Activated CD4-positive, alpha-beta T cell treated with anti-CD3 and anti-CD28 coated beads for 48 hours (primary cell): ENCODE measurements at regions not wholly inside any gene's neighbourhood (a gene's known extent, or its start where the extent isn't known, plus 50 kb on each side); places are given as distances from the start of the nearest gene placed in this dataset.
"Not testable (repeated sequence)": the region's sequence is repeated elsewhere in the genome, so short reads cannot be mapped to it uniquely, and the experiment has no call there.

Source experiments
- DNase-seq: peaks from one replicate; pipeline ENCODE4 v3.0.0-alpha.2; 2020

DNA sequence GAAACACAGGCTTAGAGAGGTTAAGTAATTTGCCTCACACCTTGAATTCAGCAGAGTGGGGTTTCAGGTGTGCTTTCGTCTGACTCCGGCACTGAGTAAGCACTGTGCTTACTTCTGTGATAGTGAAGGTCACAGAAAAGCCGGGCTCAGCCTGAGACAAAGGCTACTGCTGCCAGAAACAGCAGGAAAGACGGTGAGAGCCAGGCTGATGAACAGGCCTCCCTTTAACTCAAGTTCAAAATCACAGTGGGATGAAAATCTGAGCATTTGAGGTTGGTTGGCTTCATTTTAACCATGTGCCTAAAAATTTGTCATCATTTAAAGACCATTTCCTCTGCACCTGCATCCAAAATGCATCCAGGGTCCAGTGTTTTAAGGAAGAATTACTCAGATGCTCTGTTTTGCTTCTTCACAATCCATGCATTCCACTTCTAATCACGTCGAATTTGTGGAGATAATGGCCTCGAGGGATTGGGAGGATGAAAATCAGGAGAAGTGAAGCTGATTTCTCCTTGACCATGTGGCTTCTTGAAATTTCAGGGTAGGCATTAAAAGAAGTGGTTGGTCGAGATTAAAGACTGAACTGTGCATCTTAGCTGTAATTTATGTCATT is 121.2 kb upstream of the LNX1 start:
- DNase-seq = no peak

GRCh38 chr4:53711926-53712325 is 120.6 kb upstream of the LNX1 start:
- no peak for DNase-seq

DNA sequence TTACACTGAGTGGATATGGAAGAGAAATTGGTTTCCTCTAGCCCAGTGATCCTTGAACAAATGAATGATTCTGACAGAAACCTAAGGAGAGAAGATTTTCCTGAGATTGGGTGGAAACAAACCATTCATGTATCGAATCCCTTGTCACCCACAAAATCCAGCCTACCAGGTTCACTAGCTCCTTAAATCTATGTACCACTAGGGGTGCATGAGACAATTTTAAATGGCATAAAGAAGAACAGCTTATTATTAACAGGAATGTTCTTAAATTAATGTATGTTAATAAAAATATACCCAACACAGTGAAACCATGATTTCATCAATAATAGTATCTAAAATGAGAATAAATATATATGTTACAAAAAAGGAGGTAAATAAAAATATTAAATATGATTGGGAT is 118.4 kb upstream of the LNX1 start:
- DNase-seq = no peak

DNA sequence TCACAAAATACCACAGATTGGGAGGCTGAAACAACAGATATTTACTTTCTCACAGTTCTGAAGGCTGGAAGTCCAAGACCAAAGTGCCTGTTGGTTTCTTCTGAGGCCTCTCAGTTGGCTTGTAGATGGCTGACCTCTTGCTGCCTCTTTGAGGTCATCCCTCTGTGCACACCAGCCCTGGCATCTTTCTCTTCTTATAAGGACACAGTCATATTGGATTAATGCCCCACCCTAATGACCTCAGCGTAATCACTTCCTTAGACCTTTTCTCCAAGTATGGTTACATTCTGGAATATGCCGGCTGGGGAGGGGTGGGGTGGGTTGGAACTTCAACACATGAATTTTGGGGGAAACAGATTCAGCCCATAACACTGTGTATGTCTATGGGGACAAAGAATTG is 116.2 kb upstream of the LNX1 start:
- no peak for DNase-seq

DNA sequence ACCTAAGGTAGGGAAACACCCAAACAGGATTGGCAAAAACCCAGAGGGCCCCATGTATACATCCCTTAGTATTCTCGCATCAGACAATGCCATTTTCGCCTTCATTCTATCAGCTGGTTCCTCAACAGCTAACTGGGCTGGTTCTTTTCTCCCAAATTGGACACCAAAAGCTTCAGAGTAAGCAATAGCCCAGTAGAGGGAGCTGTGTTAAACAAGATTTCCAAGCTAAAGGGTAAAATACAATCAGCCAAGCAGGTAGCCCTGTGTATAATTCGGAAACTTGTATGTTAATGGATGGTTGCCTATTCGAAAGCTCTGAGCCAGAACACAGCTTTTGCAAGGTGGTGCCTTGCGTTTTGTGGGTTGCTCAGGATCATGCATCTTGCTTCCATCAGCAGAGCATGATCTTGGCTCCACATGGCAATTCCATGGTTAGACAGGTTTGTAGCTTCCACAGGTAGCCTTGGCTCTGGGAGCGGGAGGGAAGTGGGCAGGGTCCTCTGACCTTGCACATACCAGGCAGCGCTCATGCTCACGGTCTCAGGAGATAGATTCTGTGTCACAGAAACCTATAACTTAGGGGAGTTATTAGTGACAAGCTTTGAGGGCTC is 115.2 kb upstream of the LNX1 start:
- DNase-seq = no peak

DNA sequence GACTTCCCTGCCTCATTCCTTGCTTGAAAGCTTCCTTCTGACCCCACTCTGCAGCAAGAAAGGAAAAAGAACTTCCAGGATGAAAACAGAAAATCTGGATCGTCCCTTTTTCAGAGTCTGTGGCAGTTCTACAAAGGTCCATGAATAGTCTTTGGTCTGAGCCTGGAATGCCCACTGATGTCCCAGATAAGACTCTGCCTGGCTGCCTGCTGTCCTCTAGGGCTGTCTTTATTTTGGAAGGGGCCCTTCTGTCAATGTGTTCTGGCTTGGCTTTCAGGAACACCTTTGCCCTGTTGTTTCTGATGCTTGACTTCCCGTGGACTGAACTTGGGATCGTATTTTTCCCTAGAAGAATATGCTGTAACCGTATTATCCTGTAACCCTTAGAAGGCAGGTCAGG is 114.7 kb upstream of the LNX1 start:
- DNase-seq = no peak

DNA sequence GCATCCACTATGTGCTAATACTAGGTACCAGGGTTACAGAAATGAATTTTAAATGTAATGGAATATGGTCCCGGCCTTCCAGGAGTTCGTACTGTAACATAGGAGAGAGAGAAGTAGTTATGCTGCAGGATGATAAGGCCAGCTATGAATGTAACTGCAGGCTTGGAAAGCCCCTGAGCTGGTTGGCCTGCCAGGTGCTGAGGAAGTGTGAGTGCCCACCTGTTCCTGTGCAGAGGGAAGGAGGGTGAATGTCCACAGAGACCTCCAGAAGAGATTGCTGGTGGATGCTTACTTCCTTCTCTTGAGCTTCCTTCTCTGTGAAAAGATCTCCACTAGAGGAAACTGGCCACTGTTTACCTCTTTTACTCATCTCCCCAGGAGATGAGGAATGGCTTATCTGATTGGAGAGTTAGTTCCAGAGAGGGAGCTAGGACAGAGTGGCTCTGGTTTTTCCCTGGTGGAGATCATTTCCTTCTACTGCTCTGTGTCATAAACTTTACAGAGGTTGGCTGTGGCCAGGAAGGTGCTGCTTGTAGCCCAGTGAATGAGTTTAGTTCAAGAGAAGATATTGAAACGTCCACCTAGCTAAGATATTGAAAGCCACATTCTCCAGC is 114.0 kb upstream of the LNX1 start:
- no peak for DNase-seq

- no peak for DNase-seq
Measured at GRCh38 chr4:53704329-53704728, 113.0 kb upstream of the LNX1 start.

DNA sequence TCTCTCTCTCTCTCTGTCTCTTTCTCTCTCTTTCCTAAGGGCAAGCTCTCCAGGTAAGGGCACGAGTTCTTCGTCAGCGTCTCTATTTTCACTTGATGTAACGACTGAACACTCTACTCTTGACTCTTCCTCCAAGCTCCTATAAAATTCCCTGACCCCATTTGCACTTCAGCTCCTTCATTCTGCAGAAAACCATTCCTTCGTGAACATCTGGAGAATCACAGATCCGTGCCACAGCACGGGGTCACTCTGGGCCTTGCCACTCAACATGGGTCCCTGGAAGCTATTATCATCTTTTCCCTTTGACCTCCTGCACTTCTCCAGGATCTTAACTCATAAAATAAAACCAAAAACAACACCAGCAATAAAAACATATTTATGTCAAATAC is 112.0 kb upstream of the LNX1 start:
- no peak for DNase-seq

GRCh38 chr4:53702334-53703266 is 111.3 kb upstream of the LNX1 start:
- no peak for DNase-seq

DNA sequence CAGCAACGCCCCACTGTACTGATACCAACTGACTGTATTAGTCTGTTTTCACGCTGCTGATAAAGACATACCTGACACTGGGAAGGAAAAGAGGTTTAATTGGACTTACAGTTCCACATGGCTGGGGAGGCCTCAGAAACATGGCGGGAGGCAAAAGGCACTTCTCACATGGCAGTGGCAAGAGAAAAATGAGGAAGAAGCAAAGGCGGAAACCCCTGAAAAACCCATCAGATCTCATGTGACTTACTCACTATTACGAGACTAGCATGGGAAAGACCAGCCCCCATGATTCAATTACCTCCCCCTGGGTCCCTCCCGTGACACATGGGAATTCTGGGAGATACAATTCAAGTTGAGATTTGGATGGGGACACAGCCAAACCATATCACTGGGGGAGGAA is 110.0 kb upstream of the LNX1 start:
- DNase-seq = not testable (repeated sequence)

- not testable (repeated sequence) for DNase-seq
Measured at GRCh38 chr4:53699310-53699709, 108.0 kb upstream of the LNX1 start.

DNA sequence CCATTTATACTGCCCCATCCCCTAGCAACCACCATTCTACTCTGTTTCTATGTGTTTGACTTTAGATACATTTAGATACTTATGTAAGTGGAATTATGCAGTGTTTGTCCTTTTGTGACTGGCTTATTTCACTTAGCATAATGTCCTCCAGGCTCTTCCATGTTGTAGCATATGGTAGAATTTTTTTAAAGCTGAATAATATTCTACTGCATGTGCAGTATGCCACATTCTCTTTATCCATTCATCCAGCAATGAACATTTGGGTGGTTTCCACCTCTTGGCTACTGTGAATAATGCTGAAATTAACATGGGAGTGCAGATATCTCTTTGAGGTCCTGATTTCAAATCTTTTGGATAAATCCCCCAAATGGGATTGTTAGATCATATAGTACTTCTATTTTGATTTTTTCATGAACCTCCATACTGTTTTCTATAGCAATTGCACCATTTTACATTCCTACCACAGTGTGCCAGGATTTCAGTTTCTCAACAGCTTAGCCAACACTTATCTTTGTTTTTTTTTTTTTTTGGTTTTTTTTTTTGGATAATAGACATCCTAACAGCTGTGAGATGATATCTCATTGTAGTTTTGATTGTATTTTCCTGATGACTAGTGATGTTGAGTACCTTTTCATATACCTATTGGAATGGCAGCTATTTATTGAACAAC is 105.9 kb upstream of the LNX1 start:
- no peak for DNase-seq

GRCh38 chr4:53695540-53696463 is 104.5 kb upstream of the LNX1 start:
- DNase-seq = no peak

GRCh38 chr4:53694666-53695065 is 103.4 kb upstream of the LNX1 start:
- no peak for DNase-seq

- DNase-seq = no peak
Measured at GRCh38 chr4:53693909-53694308, 102.6 kb upstream of the LNX1 start.

DNA sequence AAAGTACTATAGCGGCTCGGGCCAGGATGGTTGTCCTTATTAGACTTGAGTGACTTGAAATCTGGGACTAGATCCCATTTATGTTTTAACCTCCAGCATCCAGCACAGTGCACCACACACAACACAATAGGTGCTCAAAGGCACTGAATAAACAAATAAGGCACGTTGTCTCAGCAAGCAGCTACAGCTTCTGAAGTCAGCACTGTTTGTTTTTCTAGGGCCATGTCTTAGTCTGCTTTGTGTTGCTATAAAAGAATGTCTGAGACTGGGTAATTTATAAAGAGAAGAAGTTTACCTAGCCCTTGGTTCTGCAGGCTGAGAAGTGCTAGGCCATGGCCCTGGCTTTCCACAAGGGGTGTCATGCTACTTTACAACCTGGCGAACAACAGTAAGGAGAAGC is 102.1 kb upstream of the LNX1 start:
- DNase-seq = no peak

GRCh38 chr4:53688186-53688790 is 97.0 kb upstream of the LNX1 start:
- peak; percentile 63 for DNase-seq

DNA sequence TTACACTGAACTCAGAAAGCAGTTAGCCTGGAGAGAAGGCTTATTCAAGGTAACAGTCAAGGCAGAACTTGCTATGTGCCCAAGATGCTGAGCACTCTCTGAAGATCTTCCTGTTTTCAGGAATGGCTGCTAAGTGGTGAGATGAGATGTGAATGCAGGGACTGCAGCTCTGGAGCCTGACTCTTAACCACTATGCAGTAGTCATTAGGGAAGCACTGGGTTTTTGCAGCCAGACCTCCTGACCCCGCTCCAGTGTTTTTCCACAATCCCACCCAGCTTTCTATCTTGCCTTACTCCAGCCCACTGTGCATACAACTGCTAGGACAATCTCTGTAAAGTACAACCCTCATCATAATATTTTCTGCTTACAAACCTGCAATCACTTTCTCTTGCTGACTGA is 95.2 kb upstream of the LNX1 start:
- DNase-seq = no peak

- DNase-seq = no peak
Measured at GRCh38 chr4:53684136-53685130, 93.1 kb upstream of the LNX1 start.
